ENCODE measurements at regions not wholly inside any gene's neighbourhood (a gene's known extent, or its start where the extent isn't known, plus 50 kb on each side); places are given as distances from the start of the nearest gene placed in this dataset.

- no peak for ATAC-seq
- H3K4me3 ChIP-seq = no peak overlapping the region
- TF ChIP-seq CTCF (IDR thresholded peaks at IDR 0.05) = no peak
- intact Hi-C loops (cut with DNase I, micrococcal nuclease) = no loop called here
- DNase-seq = no peak
- H3K9me3 ChIP-seq = no peaks in the 10 kb centered on the region
- H3K36me3 ChIP-seq (ENCODE audit: low read depth) = no peaks in the 10 kb centered on the region
- H3K4me1 ChIP-seq (ENCODE audit: low read depth) = no peaks in the 10 kb centered on the region
Measured at GRCh38 chr2:58803192-58803591, 562.1 kb upstream of the FANCL start.

GRCh38 chr2:58800881-58801280 lies 559.8 kb upstream of the FANCL start:
- Histone ChIP-seq H3K36me3 (ENCODE audit: low read depth) (no peaks in the 10 kb centered on the region), H3K4me3 (no peak overlapping the region), H3K9me3 (no peaks in the 10 kb centered on the region), H3K4me1 (ENCODE audit: low read depth) (no peaks in the 10 kb centered on the region)
- DNase-seq = no peak
- no peak for ATAC-seq
- intact Hi-C loops (cut with DNase I, micrococcal nuclease) = no loop called here
- no peak for TF ChIP-seq CTCF (IDR thresholded peaks at IDR 0.05)

GRCh38 chr2:58798676-58799208 lies 557.6 kb upstream of the FANCL start:
- Histone ChIP-seq H3K36me3 (ENCODE audit: low read depth) (no peaks in the 10 kb centered on the region), H3K4me1 (ENCODE audit: low read depth) (no peaks in the 10 kb centered on the region), H3K9me3 (no peaks in the 10 kb centered on the region), H3K4me3 (no peak overlapping the region)
- TF ChIP-seq CTCF (IDR thresholded peaks at IDR 0.05) = no peak
- DNase-seq (no peak), ATAC-seq (no peak)
- intact Hi-C loops (cut with DNase I, micrococcal nuclease) = no loop called here

- Histone ChIP-seq H3K36me3 (ENCODE audit: low read depth) (no peaks in the 10 kb centered on the region), H3K9me3 (no peaks in the 10 kb centered on the region), H3K4me3 (no peak overlapping the region), H3K4me1 (ENCODE audit: low read depth) (no peaks in the 10 kb centered on the region)
- ATAC-seq (no peak), DNase-seq (no peak)
- intact Hi-C loops (cut with DNase I, micrococcal nuclease) = no loop called here
- no peak for TF ChIP-seq CTCF (IDR thresholded peaks at IDR 0.05)
Measured at GRCh38 chr2:58796239-58796910, 555.2 kb upstream of the FANCL start.

- Histone ChIP-seq H3K4me3 (no peak overlapping the region), H3K4me1 (ENCODE audit: low read depth) (no peaks in the 10 kb centered on the region), H3K36me3 (ENCODE audit: low read depth) (no peaks in the 10 kb centered on the region), H3K9me3 (no peaks in the 10 kb centered on the region)
- DNase-seq = no peak
- ATAC-seq = no peak
- no peak for TF ChIP-seq CTCF (IDR thresholded peaks at IDR 0.05)
- intact Hi-C loops (cut with DNase I, micrococcal nuclease) = no loop called here
Measured at GRCh38 chr2:58794916-58795315, 553.8 kb upstream of the FANCL start.
